Breast epithelium (tissue), 3 donors: ENCODE measurements at regions not wholly inside any gene's neighbourhood (a gene's known extent, or its start where the extent isn't known, plus 50 kb on each side); places are given as distances from the start of the nearest gene placed in this dataset.

ENCODE experiments used
- POLR2A ChIP-seq: fragments of 450-650 bp; IDR thresholded peaks from one replicate; pipeline ENCODE4 v1.6.1; 2016; ENCODE audit warnings: antibody characterized with exemption, mild to moderate bottlenecking, moderate library complexity
- TF ChIP-seq, protein P1 (sequence below), 3 donors: fragments of 450-650 bp; IDR thresholded peaks; one replicate each; pipeline ENCODE4 v1.5.1; 2016 to 2017; ENCODE audit warnings: antibody characterized with exemption in 3 of 3, mild to moderate bottlenecking in 3 of 3, moderate library complexity in 3 of 3

DNA sequence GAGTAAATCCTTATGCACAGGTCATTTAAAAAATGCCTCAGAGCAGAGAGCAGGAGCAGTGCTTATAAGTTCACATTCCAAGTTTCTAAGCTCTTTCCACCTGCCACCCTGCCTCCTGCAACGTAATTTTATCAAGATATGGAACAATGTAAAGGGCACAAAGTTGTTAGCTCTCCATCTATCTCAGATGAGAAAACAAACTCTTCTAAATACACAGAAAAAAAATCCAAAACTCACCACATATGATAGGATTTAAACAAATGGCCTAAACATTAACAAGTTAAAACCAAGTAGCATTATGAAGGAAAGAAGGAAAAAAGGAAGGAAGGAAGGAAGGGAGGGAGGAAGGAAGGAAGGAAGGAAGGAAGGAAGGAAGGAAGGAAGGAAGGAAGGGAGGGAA lies 1132.8 kb downstream of the GRM8 start:
- no peak for TF ChIP-seq POLR2A
- TF ChIP-seq, protein P1, sequence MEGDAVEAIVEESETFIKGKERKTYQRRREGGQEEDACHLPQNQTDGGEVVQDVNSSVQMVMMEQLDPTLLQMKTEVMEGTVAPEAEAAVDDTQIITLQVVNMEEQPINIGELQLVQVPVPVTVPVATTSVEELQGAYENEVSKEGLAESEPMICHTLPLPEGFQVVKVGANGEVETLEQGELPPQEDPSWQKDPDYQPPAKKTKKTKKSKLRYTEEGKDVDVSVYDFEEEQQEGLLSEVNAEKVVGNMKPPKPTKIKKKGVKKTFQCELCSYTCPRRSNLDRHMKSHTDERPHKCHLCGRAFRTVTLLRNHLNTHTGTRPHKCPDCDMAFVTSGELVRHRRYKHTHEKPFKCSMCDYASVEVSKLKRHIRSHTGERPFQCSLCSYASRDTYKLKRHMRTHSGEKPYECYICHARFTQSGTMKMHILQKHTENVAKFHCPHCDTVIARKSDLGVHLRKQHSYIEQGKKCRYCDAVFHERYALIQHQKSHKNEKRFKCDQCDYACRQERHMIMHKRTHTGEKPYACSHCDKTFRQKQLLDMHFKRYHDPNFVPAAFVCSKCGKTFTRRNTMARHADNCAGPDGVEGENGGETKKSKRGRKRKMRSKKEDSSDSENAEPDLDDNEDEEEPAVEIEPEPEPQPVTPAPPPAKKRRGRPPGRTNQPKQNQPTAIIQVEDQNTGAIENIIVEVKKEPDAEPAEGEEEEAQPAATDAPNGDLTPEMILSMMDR (IDR thresholded peaks at IDR 0.05), result no peak
